NCI-H2227 (cell line): ENCODE measurements at regions not wholly inside any gene's neighbourhood (a gene's known extent, or its start where the extent isn't known, plus 50 kb on each side); places are given as distances from the start of the nearest gene placed in this dataset.
"Not testable (repeated sequence)": the region's sequence is repeated elsewhere in the genome, so short reads cannot be mapped to it uniquely, and the experiment has no call there.

ENCODE experiments used
- DNase-seq: peaks from one replicate; lab custom pipeline; 2025; ENCODE audit not compliant: unreplicated experiment; lab: John Stamatoyannopoulos, UW

- not testable (repeated sequence) for DNase-seq
These were observed 407.3 kb upstream of the ADAMTSL1 start for GRCh38 chr9:18066608-18067007.

- DNase-seq = no peak
These were observed 406.3 kb upstream of the ADAMTSL1 start for GRCh38 chr9:18067548-18068120.

GRCh38 chr9:18068900-18069299 lies 405.1 kb upstream of the ADAMTSL1 start:
- DNase-seq = no peak

- DNase-seq = no peak
These were observed 402.3 kb upstream of the ADAMTSL1 start for GRCh38 chr9:18071651-18072060.

GRCh38 chr9:18073002-18073401 lies 401.0 kb upstream of the ADAMTSL1 start:
- DNase-seq = no peak

- no peak for DNase-seq
These were observed 399.9 kb upstream of the ADAMTSL1 start for GRCh38 chr9:18074041-18074440.

- DNase-seq = no peak
These were observed 398.6 kb upstream of the ADAMTSL1 start for GRCh38 chr9:18075253-18075952.

- DNase-seq = no peak
These were observed 395.8 kb upstream of the ADAMTSL1 start for GRCh38 chr9:18077941-18078678.

GRCh38 chr9:18092138-18092537 lies 381.8 kb upstream of the ADAMTSL1 start:
- no peak for DNase-seq

- no peak for DNase-seq
These were observed 367.9 kb upstream of the ADAMTSL1 start for GRCh38 chr9:18106006-18106560.

GRCh38 chr9:18109675-18110074 lies 364.3 kb upstream of the ADAMTSL1 start:
- no peak for DNase-seq

- DNase-seq = no peak
These were observed 362.8 kb upstream of the ADAMTSL1 start for GRCh38 chr9:18111146-18111545.

GRCh38 chr9:18114559-18115475 lies 359.1 kb upstream of the ADAMTSL1 start:
- no peak for DNase-seq

GRCh38 chr9:18118268-18118667 lies 355.7 kb upstream of the ADAMTSL1 start:
- DNase-seq = no peak

GRCh38 chr9:18122171-18122570 lies 351.8 kb upstream of the ADAMTSL1 start:
- DNase-seq = no peak

- DNase-seq = no peak
These were observed 349.2 kb upstream of the ADAMTSL1 start for GRCh38 chr9:18124760-18125159.

- DNase-seq = no peak
These were observed 347.0 kb upstream of the ADAMTSL1 start for GRCh38 chr9:18126831-18127498.

- DNase-seq = no peak
These were observed 346.5 kb upstream of the ADAMTSL1 start for GRCh38 chr9:18127499-18127875.

GRCh38 chr9:18129809-18130334 lies 344.1 kb upstream of the ADAMTSL1 start:
- DNase-seq = no peak

- DNase-seq = no peak
These were observed 337.5 kb upstream of the ADAMTSL1 start for GRCh38 chr9:18136354-18136994.
